ENCODE measurements at regions not wholly inside any gene's neighbourhood (a gene's known extent, or its start where the extent isn't known, plus 50 kb on each side); places are given as distances from the start of the nearest gene placed in this dataset.

DNA sequence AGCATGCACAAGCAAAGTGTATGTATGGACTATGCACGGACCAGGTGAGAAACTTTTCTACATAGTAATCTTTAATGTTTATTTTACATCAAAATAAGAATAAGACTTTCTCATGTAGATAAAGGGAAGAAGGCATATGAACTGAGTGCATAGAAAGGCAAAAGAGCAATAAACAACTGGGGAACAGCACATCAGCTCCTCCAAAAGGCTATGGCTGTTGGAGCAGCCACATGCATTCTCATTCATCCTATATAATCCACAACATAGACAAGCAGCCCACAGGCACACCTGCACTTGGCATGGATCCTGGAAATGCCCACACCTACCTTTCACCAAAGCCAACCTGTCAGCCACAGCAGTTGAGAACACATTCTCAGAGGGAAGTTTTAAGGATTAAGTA lies 586.9 kb upstream of the INTU start:
- Histone ChIP-seq H3K4me1 (no peaks in the 10 kb centered on the region), H3K4me3 (no peak overlapping the region), H3K27me3 (replicated peaks in 1 of 7) (no peaks in the 10 kb centered on the region), H3K9me3 (no peaks in the 10 kb centered on the region), H3K36me3 (no peaks in the 10 kb centered on the region), H3K27ac (no peak overlapping the region)
- 76 to 87% (median 82%) methylated on average over 1 of the region's 1 CpG for WGBS, 5 donors
- no peak for DNase-seq
- intact Hi-C loops (cut with DNase I; ENCODE audit: low total_unique reads), result no loop called here
- TF ChIP-seq, protein P1, sequence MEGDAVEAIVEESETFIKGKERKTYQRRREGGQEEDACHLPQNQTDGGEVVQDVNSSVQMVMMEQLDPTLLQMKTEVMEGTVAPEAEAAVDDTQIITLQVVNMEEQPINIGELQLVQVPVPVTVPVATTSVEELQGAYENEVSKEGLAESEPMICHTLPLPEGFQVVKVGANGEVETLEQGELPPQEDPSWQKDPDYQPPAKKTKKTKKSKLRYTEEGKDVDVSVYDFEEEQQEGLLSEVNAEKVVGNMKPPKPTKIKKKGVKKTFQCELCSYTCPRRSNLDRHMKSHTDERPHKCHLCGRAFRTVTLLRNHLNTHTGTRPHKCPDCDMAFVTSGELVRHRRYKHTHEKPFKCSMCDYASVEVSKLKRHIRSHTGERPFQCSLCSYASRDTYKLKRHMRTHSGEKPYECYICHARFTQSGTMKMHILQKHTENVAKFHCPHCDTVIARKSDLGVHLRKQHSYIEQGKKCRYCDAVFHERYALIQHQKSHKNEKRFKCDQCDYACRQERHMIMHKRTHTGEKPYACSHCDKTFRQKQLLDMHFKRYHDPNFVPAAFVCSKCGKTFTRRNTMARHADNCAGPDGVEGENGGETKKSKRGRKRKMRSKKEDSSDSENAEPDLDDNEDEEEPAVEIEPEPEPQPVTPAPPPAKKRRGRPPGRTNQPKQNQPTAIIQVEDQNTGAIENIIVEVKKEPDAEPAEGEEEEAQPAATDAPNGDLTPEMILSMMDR (IDR thresholded peaks at IDR 0.05 in 8 of 11, conservative IDR thresholded peaks at IDR 0.05 in 3 of 11), result no peak
- no peak for TF ChIP-seq POLR2A (IDR thresholded peaks at IDR 0.05)
- TF ChIP-seq POLR2AphosphoS5 (IDR thresholded peaks at IDR 0.05), result no peak

DNA sequence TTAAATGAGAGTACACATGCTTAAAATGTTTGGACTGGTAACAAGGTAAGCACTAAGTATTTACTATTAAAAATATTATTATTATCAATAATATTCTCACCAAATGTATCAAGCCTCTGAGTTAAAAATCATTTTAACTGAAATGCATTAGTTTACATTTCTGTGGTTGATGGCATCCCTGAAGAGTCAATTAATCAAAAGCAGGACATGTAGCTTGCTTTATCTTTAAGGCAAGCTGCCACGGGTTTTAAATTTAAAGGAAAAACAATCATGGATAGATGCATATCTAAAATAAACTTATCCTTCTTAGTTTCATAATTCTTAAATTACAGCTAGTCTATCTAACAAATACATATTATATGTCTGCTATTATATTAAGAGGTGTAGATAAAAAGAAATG lies 584.8 kb upstream of the INTU start:
- DNase-seq, result no peak
- TF ChIP-seq, protein P1 (IDR thresholded peaks at IDR 0.05 in 8 of 11, conservative IDR thresholded peaks at IDR 0.05 in 3 of 11), result no peak
- TF ChIP-seq POLR2AphosphoS5 (IDR thresholded peaks at IDR 0.05) (no peak), POLR2A (IDR thresholded peaks at IDR 0.05) (no peak)
- Histone ChIP-seq H3K4me1 (no peaks in the 10 kb centered on the region), H3K9me3 (no peaks in the 10 kb centered on the region), H3K4me3 (no peak overlapping the region), H3K27ac (no peak overlapping the region), H3K27me3 (replicated peaks in 1 of 7) (no peaks in the 10 kb centered on the region), H3K36me3 (no peaks in the 10 kb centered on the region)
- WGBS, 5 donors, result 42 to 50% (median 45%) methylated on average over 1 of the region's 1 CpG
- intact Hi-C loops (cut with DNase I; ENCODE audit: low total_unique reads), result no loop called here

GRCh38 chr4:127048376-127049044 lies 584.2 kb upstream of the INTU start:
- Histone ChIP-seq H3K9me3 (no peaks in the 10 kb centered on the region), H3K36me3 (no peaks in the 10 kb centered on the region), H3K4me3 (no peak overlapping the region), H3K4me1 (no peaks in the 10 kb centered on the region), H3K27ac (no peak overlapping the region), H3K27me3 (replicated peaks in 1 of 7) (no peaks in the 10 kb centered on the region)
- intact Hi-C loops (cut with DNase I; ENCODE audit: low total_unique reads), result no loop called here
- 82 to 96% (median 92%) methylated on average over 3 of the region's 3 CpGs for WGBS, 5 donors
- TF ChIP-seq, protein P1 (IDR thresholded peaks at IDR 0.05 in 8 of 11, conservative IDR thresholded peaks at IDR 0.05 in 3 of 11), result no peak
- TF ChIP-seq POLR2A (IDR thresholded peaks at IDR 0.05), result no peak
- no peak for DNase-seq

DNA sequence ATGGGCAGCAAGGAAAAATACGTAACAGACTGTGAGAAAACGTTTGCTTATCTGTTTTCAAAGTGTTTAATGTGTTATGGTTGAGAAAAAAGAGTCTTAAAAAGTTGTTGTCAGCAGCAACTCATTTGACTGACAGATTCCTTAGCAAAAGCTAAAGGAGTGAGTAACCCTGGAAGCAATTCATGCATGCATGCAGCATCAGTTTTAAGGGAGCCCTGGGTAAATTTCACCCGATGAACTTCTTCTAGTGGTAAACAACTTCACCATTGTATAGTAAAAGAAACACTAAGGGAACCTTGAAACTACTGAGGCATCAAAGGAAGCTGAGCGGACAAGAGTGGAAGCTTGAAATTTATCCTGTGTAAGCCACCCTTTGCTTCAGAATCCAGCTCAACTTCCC lies 583.2 kb upstream of the INTU start:
- H3K4me1 ChIP-seq, result no peaks in the 10 kb centered on the region
- H3K4me3 ChIP-seq, result no peak overlapping the region
- intact Hi-C loops (cut with DNase I; ENCODE audit: low total_unique reads), result no loop called here
- TF ChIP-seq, protein P1 (IDR thresholded peaks at IDR 0.05 in 8 of 11, conservative IDR thresholded peaks at IDR 0.05 in 3 of 11), result no peak
- TF ChIP-seq POLR2A (IDR thresholded peaks at IDR 0.05) (no peak), POLR2AphosphoS5 (IDR thresholded peaks at IDR 0.05) (no peak)
- no peaks in the 10 kb centered on the region for H3K36me3 ChIP-seq
- no peaks in the 10 kb centered on the region for H3K27me3 ChIP-seq (replicated peaks in 1 of 7)
- H3K9me3 ChIP-seq, result peaks cover 0 to 5% (median 0%) of the 10 kb centered on the region in 8 donors
- H3K27ac ChIP-seq, result no peak overlapping the region
- 72 to 80% (median 73%) methylated on average over 4 of the region's 4 CpGs for WGBS, 5 donors
- no peak for DNase-seq

Measured in spleen (tissue), 11 donors.